ENCODE measurements at regions not wholly inside any gene's neighbourhood (a gene's known extent, or its start where the extent isn't known, plus 50 kb on each side); places are given as distances from the start of the nearest gene placed in this dataset.

- Histone ChIP-seq H2AK5ac (ENCODE audit: insufficient read length, low read length) (no peak overlapping the region), H3K9me3 (ENCODE audit: control insufficient read depth, low read depth, low read length) (no peaks in the 10 kb centered on the region), H2BK15ac (ENCODE audit: low read depth, low read length) (no peak overlapping the region), H4K91ac (ENCODE audit: insufficient read length, low read depth, low read length) (no peak overlapping the region), H4K20me1 (ENCODE audit: control insufficient read depth, insufficient read depth, insufficient read length) (no peaks in the 10 kb centered on the region), H4K8ac (replicated peaks; ENCODE audit: insufficient read length, low read depth, low read length) (no peak overlapping the region), H3K23me2 (ENCODE audit: insufficient read length, low read depth, low read length, poor library complexity, severe bottlenecking) (no peaks in the 10 kb centered on the region), H3K79me2 (ENCODE audit: insufficient read depth, low read length) (no peaks in the 10 kb centered on the region), H3K4ac (ENCODE audit: low read depth, low read length) (no peak overlapping the region), H2BK20ac (ENCODE audit: low read depth, low read length, poor library complexity, severe bottlenecking) (no peak overlapping the region), H3K56ac (ENCODE audit: insufficient read length, low read depth, low read length) (no peak overlapping the region), H3K4me1 (ENCODE audit: insufficient read depth, low read length) (no peaks in the 10 kb centered on the region), H3K27me3 (ENCODE audit: insufficient read depth, low read length) (no peaks in the 10 kb centered on the region; the same call in none of the 2 replicates), H3K79me1 (ENCODE audit: insufficient read depth, low read depth, low read length, poor library complexity, severe bottlenecking) (no peaks in the 10 kb centered on the region), H3K14ac (ENCODE audit: insufficient read depth, low read length) (no peak overlapping the region), H3K27ac (ENCODE audit: insufficient read length, low read depth, low read length) (no peak overlapping the region), H3K9ac (ENCODE audit: extremely low read depth, insufficient read length, low read length) (no peak overlapping the region), H3T11ph (ENCODE audit: low read length) (no peak overlapping the region), H3K4me2 (ENCODE audit: insufficient read depth, insufficient read length, low read length) (no peak overlapping the region), H3K18ac (ENCODE audit: insufficient read length, low read depth, low read length) (no peak overlapping the region), H4K5ac (ENCODE audit: insufficient read length, low read depth, low read length) (no peak overlapping the region), H2BK5ac (ENCODE audit: insufficient read length, low read length) (no peak overlapping the region), H2AFZ (ENCODE audit: low read length) (no peak overlapping the region), H3K23ac (ENCODE audit: insufficient read length, low read depth, low read length) (no peak overlapping the region), H2BK12ac (ENCODE audit: insufficient read length, low read depth, low read length) (no peak overlapping the region), H2BK120ac (ENCODE audit: low read depth, low read length, poor library complexity, severe bottlenecking) (no peak overlapping the region)
- TF ChIP-seq CTCF (conservative IDR thresholded peaks at IDR 0.05), result no peak
- Mint-ChIP-seq H3K9me3 (peaks cover 0 to 4% of the 10 kb centered on the region in 2 experiments; a peak in 1 of 5 replicates), H3K27ac (no peak overlapping the region), H3K27me3 (ENCODE audit: low read depth) (no peaks in the 10 kb centered on the region; the same call in 1 of the 2 replicates), H3K4me1 (no peaks in the 10 kb centered on the region), H3K36me3 (ENCODE audit: insufficient read depth in 1 of 3, low read depth in 3 of 3) (no peaks in the 10 kb centered on the region; a peak in 1 of 7 replicates), H3K4me3 (no peak overlapping the region)
- WGBS (ENCODE audit: extremely low coverage, insufficient read length, low lambda C conversion rate), result no CpG with 5 or more reads among the region's 3 CpGs
- no peak for DNase-seq
Measured at GRCh38 chr2:133919285-133919684, 334.6 kb upstream of the MGAT5 start.
